Endothelial cell of umbilical vein (primary cell): ENCODE measurements at regions not wholly inside any gene's neighbourhood (a gene's known extent, or its start where the extent isn't known, plus 50 kb on each side); places are given as distances from the start of the nearest gene placed in this dataset.

Experiments
- EZH2 ChIP-seq: IDR thresholded peaks from 2 replicates; pipeline ENCODE4 v1.6.1; 2012; ENCODE audit warnings: borderline replicate concordance, low read depth, mild to moderate bottlenecking, moderate library complexity, low read length, inconsistent platforms; ENCODE audit not compliant: severe bottlenecking
- GATA2 ChIP-seq: IDR thresholded peaks from 2 replicates; pipeline ENCODE4 v1.7.0; 2011; ENCODE audit warnings: low read depth, mild to moderate bottlenecking, moderate library complexity, mixed read lengths, low read length; ENCODE audit not compliant: insufficient read length, insufficient read depth
- POLR2A ChIP-seq: IDR thresholded peaks from 2 replicates; pipeline ENCODE4 v1.6.1; 2012; ENCODE audit warnings: low read depth, mild to moderate bottlenecking, control low read depth, low read length
- POLR2AphosphoS5 ChIP-seq: IDR thresholded peaks from 2 replicates; pipeline ENCODE4 v1.6.1; 2012; ENCODE audit warnings: low read depth, mild to moderate bottlenecking, control low read depth, low read length, moderate library complexity; ENCODE audit not compliant: insufficient read depth
- TF ChIP-seq, protein P1 (sequence below), 2 donors: IDR thresholded peaks; 1 replicate in 1 of 2; 2 replicates in 1 of 2; pipeline ENCODE4 v1.5.1; 2011; ENCODE audit warnings: low read length in 2 of 2, mild to moderate bottlenecking in 2 of 2, moderate library complexity in 2 of 2, control low read depth in 1 of 2, inconsistent platforms in 1 of 2, low read depth in 1 of 2; ENCODE audit not compliant: insufficient read depth in 1 of 2; ENCODE audit errors: extremely low read depth in 1 of 2
- TF ChIP-seq, protein P2 (sequence below): IDR thresholded peaks from 2 replicates; pipeline ENCODE4 v1.6.1; 2011; ENCODE audit not compliant: insufficient read depth, insufficient read length

DNA sequence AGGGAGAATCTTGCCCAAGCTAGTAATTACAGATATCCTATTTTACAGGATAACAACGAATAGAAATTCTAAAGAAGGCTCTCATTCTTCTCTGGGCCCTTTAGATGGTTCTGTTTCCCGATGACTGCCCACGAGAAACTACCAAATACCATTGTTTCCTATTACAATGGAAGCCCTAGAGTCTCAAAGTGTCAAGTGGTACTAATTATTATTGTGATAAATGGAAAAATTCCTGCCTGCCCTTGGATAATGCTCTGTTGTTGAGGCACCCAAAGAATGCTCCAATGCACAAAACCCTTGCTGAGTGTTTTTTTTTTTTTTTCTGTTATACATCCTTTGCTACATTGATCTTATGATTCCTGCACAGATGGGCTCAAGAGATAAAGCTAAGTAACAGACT is 504.5 kb downstream of the XPNPEP1 start:
- TF ChIP-seq POLR2AphosphoS5 = no peak
- TF ChIP-seq, protein P1, sequence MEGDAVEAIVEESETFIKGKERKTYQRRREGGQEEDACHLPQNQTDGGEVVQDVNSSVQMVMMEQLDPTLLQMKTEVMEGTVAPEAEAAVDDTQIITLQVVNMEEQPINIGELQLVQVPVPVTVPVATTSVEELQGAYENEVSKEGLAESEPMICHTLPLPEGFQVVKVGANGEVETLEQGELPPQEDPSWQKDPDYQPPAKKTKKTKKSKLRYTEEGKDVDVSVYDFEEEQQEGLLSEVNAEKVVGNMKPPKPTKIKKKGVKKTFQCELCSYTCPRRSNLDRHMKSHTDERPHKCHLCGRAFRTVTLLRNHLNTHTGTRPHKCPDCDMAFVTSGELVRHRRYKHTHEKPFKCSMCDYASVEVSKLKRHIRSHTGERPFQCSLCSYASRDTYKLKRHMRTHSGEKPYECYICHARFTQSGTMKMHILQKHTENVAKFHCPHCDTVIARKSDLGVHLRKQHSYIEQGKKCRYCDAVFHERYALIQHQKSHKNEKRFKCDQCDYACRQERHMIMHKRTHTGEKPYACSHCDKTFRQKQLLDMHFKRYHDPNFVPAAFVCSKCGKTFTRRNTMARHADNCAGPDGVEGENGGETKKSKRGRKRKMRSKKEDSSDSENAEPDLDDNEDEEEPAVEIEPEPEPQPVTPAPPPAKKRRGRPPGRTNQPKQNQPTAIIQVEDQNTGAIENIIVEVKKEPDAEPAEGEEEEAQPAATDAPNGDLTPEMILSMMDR (IDR thresholded peaks at IDR 0.05; ENCODE audit: extremely low read depth in 1 of 2, insufficient read depth in 1 of 2, low read depth in 1 of 2, low read length in 2 of 2) = no peak
- no peak for TF ChIP-seq EZH2
- TF ChIP-seq, protein P2, sequence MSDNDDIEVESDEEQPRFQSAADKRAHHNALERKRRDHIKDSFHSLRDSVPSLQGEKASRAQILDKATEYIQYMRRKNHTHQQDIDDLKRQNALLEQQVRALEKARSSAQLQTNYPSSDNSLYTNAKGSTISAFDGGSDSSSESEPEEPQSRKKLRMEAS = no peak
- no peak for TF ChIP-seq POLR2A
- TF ChIP-seq GATA2 = no peak
